AG09319 (cell line): ENCODE measurements at regions not wholly inside any gene's neighbourhood (a gene's known extent, or its start where the extent isn't known, plus 50 kb on each side); places are given as distances from the start of the nearest gene placed in this dataset.

ENCODE experiments used
- DNase-seq: peaks from one replicate; pipeline ENCODE4 v3.0.0-alpha.2; 2010; ENCODE audit warnings: low read depth; ENCODE audit errors: extremely low read depth
- CTCF ChIP-seq: IDR thresholded peaks from 2 replicates; pipeline ENCODE4 v1.5.1; 2011; ENCODE audit warnings: low read depth, mild to moderate bottlenecking, inconsistent platforms, low read length, moderate library complexity

GRCh38 chr12:16955083-16955657 is 349.2 kb upstream of the LMO3 start:
- no peak for DNase-seq
- TF ChIP-seq CTCF, result no peak

- no peak for DNase-seq
- TF ChIP-seq CTCF, result no peak
Measured at GRCh38 chr12:16949871-16950667, 344.1 kb upstream of the LMO3 start.

- TF ChIP-seq CTCF, result no peak
Measured at GRCh38 chr12:16949371-16949770, 343.4 kb upstream of the LMO3 start.

GRCh38 chr12:16946704-16947103 is 340.7 kb upstream of the LMO3 start:
- DNase-seq, result no peak

More at GRCh38 chr12:16949371-16949770, 343.4 kb upstream of the LMO3 start:
- no peak for DNase-seq

GRCh38 chr12:16939871-16940306 is 333.9 kb upstream of the LMO3 start:
- TF ChIP-seq CTCF, result no peak
- DNase-seq, result no peak

More at GRCh38 chr12:16946704-16947103, 340.7 kb upstream of the LMO3 start:
- no peak for TF ChIP-seq CTCF

GRCh38 chr12:16927259-16927658 is 321.3 kb upstream of the LMO3 start:
- DNase-seq, result no peak
- TF ChIP-seq CTCF, result no peak

GRCh38 chr12:16920451-16920850 is 314.5 kb upstream of the LMO3 start:
- no peak for DNase-seq
- no peak for TF ChIP-seq CTCF
